AG09309 (cell line): ENCODE measurements at regions not wholly inside any gene's neighbourhood (a gene's known extent, or its start where the extent isn't known, plus 50 kb on each side); places are given as distances from the start of the nearest gene placed in this dataset.

Source experiments
- DNase-seq: peaks from one replicate; pipeline ENCODE4 v3.0.0-alpha.2; 2010; ENCODE audit warnings: low read depth
- H3K4me3 ChIP-seq: 2 replicates; pipeline ENCODE4 v1.5.1; 2011; ENCODE audit warnings: mild to moderate bottlenecking, low read depth, low read length, moderate library complexity; ENCODE audit not compliant: control insufficient read depth
- CTCF ChIP-seq: IDR thresholded peaks from 2 replicates; pipeline ENCODE4 v1.5.1; 2011; ENCODE audit warnings: mild to moderate bottlenecking, low read depth, low read length, inconsistent platforms; ENCODE audit not compliant: insufficient read depth, control insufficient read depth; ENCODE audit errors: missing control alignments

DNA sequence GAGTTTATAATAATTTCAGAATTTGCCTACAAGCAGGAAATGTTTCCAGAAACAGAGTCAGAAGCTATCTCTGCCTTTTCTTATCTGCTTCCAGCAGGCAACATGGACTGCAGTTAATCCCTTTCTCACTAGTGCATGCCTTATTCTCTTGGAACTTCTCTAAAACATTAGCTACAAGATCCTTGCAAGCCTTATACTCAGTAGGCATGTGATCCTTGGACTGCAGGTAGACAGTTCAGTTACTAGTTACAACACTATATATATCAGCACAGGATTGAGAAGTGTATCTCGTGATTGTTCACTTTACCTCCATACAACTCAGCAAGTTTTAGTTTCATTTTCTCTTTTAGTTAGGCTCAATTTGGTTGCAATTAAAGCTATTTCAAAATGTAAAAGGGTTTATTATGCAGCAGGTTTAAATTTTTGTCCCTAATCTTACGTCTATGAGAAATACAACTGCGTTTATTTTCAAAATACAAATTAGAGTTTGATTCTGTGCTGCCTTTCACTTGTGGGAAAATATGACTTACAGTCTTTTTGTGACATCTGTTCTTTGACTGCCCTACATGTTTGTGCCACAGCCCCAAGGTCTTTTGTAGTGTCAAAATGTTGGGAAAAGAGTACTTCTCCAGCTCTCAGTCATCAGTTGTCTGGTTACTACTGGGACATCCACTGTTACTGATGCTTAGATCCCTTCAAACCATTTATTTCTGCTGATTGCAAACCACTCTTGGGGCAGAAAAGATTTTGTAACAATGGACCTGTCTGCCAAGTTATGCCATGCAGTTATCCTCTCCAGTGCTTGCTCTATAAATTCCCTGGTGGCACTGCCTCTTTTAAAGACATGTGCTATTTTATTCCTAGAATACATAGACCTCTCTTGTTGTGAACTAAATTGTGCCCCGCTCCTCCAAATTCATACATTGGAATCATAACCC is 709.0 kb upstream of the FOXG1 start:
- no peak for DNase-seq

GRCh38 chr14:28059254-28059653 is 707.3 kb upstream of the FOXG1 start:
- no peak for TF ChIP-seq CTCF
- H3K4me3 ChIP-seq, result no peak overlapping the region
- DNase-seq, result no peak

More for the DNA sequence above, 709.0 kb upstream of the FOXG1 start:
- no peak for TF ChIP-seq CTCF
- H3K4me3 ChIP-seq, result no peak overlapping the region

DNA sequence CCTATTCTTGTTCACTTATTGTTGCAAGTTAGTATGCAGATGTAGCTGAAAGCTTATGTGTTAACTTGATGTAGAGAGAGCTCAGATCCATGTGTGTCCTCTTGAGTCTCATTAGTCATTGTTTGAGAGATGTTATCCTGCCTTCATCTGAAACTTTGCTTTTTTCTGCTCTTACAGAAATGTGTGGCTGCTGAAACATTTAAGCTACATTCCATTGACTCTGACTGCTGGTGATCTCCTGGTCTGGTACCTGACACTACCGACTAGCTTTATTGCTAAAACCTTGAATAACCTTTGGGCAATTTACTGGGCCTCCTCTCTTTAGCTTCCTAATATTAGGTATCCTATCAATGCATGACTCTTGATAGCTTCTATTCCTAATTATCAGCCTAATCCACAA is 705.6 kb upstream of the FOXG1 start:
- no peak for TF ChIP-seq CTCF
- H3K4me3 ChIP-seq, result no peak overlapping the region
- no peak for DNase-seq

- TF ChIP-seq CTCF, result no peak
- no peak overlapping the region for H3K4me3 ChIP-seq
- DNase-seq, result no peak
These were observed 689.6 kb upstream of the FOXG1 start for GRCh38 chr14:28077021-28077420.

- TF ChIP-seq CTCF, result no peak
- H3K4me3 ChIP-seq, result no peak overlapping the region
- DNase-seq, result no peak
These were observed 683.2 kb upstream of the FOXG1 start for GRCh38 chr14:28083389-28083788.

GRCh38 chr14:28088125-28088524 is 678.5 kb upstream of the FOXG1 start:
- TF ChIP-seq CTCF, result no peak
- DNase-seq, result no peak
- no peak overlapping the region for H3K4me3 ChIP-seq

DNA sequence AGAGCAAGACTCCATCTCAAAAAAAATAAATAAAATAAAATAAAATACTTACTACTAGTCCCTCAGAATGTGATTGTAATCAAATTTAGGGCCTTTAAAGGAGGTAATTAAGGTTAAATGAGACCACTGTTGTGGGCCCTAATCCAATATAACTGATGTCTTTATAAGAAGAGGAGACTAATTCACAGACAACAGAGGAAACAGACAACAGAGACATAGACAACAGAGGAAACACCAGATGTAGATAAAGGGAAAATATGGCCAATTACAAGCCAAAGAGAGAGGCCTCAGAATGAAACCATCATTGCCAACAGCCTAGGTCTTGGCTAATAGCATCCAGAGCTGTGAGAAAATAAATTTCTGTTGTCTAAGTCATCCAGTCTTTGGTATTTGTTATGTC is 669.0 kb upstream of the FOXG1 start:
- TF ChIP-seq CTCF, result no peak
- H3K4me3 ChIP-seq, result no peak overlapping the region
- no peak for DNase-seq
